GM18526 (cell line): ENCODE measurements at regions not wholly inside any gene's neighbourhood (a gene's known extent, or its start where the extent isn't known, plus 50 kb on each side); places are given as distances from the start of the nearest gene placed in this dataset.

Experiments
- POLR2A ChIP-seq: IDR thresholded peaks from 3 replicates; pipeline ENCODE4 v1.6.1; 2011; ENCODE audit not compliant: insufficient read length; ENCODE audit errors: extremely low read depth

- TF ChIP-seq POLR2A: no peak
Measured at GRCh38 chr3:178099862-178100261, 436.4 kb upstream of the KCNMB2 start.

- TF ChIP-seq POLR2A: no peak
Measured at GRCh38 chr3:178100908-178101307, 435.3 kb upstream of the KCNMB2 start.

GRCh38 chr3:178103140-178103539 is 433.1 kb upstream of the KCNMB2 start:
- no peak for TF ChIP-seq POLR2A

- TF ChIP-seq POLR2A: no peak
Measured at GRCh38 chr3:178107804-178108203, 428.4 kb upstream of the KCNMB2 start.

GRCh38 chr3:178109691-178110090 is 426.5 kb upstream of the KCNMB2 start:
- no peak for TF ChIP-seq POLR2A

- no peak for TF ChIP-seq POLR2A
Measured at GRCh38 chr3:178112134-178112533, 424.1 kb upstream of the KCNMB2 start.

- no peak for TF ChIP-seq POLR2A
Measured at GRCh38 chr3:178117641-178118040, 418.6 kb upstream of the KCNMB2 start.

- TF ChIP-seq POLR2A: no peak
Measured at GRCh38 chr3:178120367-178120766, 415.9 kb upstream of the KCNMB2 start.

- no peak for TF ChIP-seq POLR2A
Measured at GRCh38 chr3:178126686-178127085, 409.6 kb upstream of the KCNMB2 start.

GRCh38 chr3:178127221-178127620 is 409.0 kb upstream of the KCNMB2 start:
- no peak for TF ChIP-seq POLR2A

GRCh38 chr3:178129109-178129508 is 407.1 kb upstream of the KCNMB2 start:
- TF ChIP-seq POLR2A: no peak

- no peak for TF ChIP-seq POLR2A
Measured at GRCh38 chr3:178131801-178132200, 404.4 kb upstream of the KCNMB2 start.

- no peak for TF ChIP-seq POLR2A
Measured at GRCh38 chr3:178137206-178137605, 399.0 kb upstream of the KCNMB2 start.

GRCh38 chr3:178137831-178138230 is 398.4 kb upstream of the KCNMB2 start:
- no peak for TF ChIP-seq POLR2A

GRCh38 chr3:178139116-178139515 is 397.1 kb upstream of the KCNMB2 start:
- no peak for TF ChIP-seq POLR2A

- TF ChIP-seq POLR2A: no peak
Measured at GRCh38 chr3:178140531-178141304, 395.5 kb upstream of the KCNMB2 start.

- no peak for TF ChIP-seq POLR2A
Measured at GRCh38 chr3:178146406-178146831, 389.8 kb upstream of the KCNMB2 start.
